CD4-positive, alpha-beta memory T cell (primary cell): ENCODE measurements at regions not wholly inside any gene's neighbourhood (a gene's known extent, or its start where the extent isn't known, plus 50 kb on each side); places are given as distances from the start of the nearest gene placed in this dataset.

Experiments used
- CTCF ChIA-PET: fragments of 350-600 bp; sonication (Branson Sonifier 250); formaldehyde crosslinking; loops from one replicate; lab custom pipeline; 2021; ENCODE audit warnings: inconsistent platforms; ENCODE audit not compliant: partially characterized antibody; lab: Charles Lee
- POLR2A ChIA-PET: fragments of 350-600 bp; sonication (Branson Sonifier 250); formaldehyde crosslinking; loops from one replicate; lab custom pipeline; 2021; ENCODE audit not compliant: partially characterized antibody; lab: Charles Lee
- DNase-seq, 5 donors: peaks; one replicate each; pipeline versions ENCODE4 v3.0.0 to v3.0.0-alpha.2; 2020 to 2022; ENCODE audit warnings: mixed read lengths in 1 of 5
- H3K27ac ChIP-seq: one replicate; pipeline ENCODE4 v1.7.0; 2013; ENCODE audit warnings: low read depth, low read length
- H3K27me3 ChIP-seq: 2 replicates; pipeline ENCODE4 v1.7.0; 2013; ENCODE audit warnings: mild to moderate bottlenecking, low read length, moderate library complexity; ENCODE audit not compliant: insufficient read depth
- H3K36me3 ChIP-seq: 2 replicates; pipeline ENCODE4 v1.7.0; 2013; ENCODE audit warnings: mild to moderate bottlenecking, low read length, moderate library complexity; ENCODE audit not compliant: insufficient read depth
- H3K4me1 ChIP-seq: 2 replicates; pipeline ENCODE4 v1.7.0; 2013; ENCODE audit warnings: mild to moderate bottlenecking, low read length, moderate library complexity; ENCODE audit not compliant: insufficient read depth
- H3K4me3 ChIP-seq, 2 donors: one replicate each; pipeline ENCODE4 v1.7.0; 2013; ENCODE audit warnings: low read length in 2 of 2, mild to moderate bottlenecking in 1 of 2
- H3K9me3 ChIP-seq, 2 donors: one replicate each; pipeline ENCODE4 v1.7.0; 2013; ENCODE audit warnings: low read length in 2 of 2, control low read depth in 1 of 2; ENCODE audit not compliant: control insufficient read depth in 1 of 2
- H3K27ac Mint-ChIP-seq, 7 donors: one replicate each; pipeline ENCODE4 v1.8.0; 2020 to 2021; ENCODE audit warnings: mixed read lengths in 7 of 7, mild to moderate bottlenecking in 6 of 7, inconsistent platforms in 3 of 7, moderate library complexity in 3 of 7
- H3K27me3 Mint-ChIP-seq, 2 donors: one replicate each; pipeline ENCODE4 v1.8.0; 2020 to 2021; ENCODE audit warnings: mixed read lengths in 2 of 2
- H3K36me3 Mint-ChIP-seq, 2 donors: one replicate each; pipeline ENCODE4 v1.8.0; 2020 to 2021; ENCODE audit warnings: mixed read lengths in 2 of 2, inconsistent platforms in 1 of 2, mild to moderate bottlenecking in 1 of 2
- H3K4me1 Mint-ChIP-seq, 4 donors: one replicate each; pipeline ENCODE4 v1.8.0; 2020 to 2021; ENCODE audit warnings: mixed read lengths in 4 of 4, mild to moderate bottlenecking in 1 of 4
- H3K4me3 Mint-ChIP-seq, 8 donors: one replicate each; pipeline ENCODE4 v1.8.0; 2020 to 2021; ENCODE audit warnings: mixed read lengths in 8 of 8, mild to moderate bottlenecking in 7 of 8, moderate library complexity in 6 of 8, inconsistent platforms in 3 of 8
- H3K9me3 Mint-ChIP-seq, 8 donors: one replicate each; pipeline ENCODE4 v1.8.0; 2020 to 2021; ENCODE audit warnings: mixed read lengths in 8 of 8, mild to moderate bottlenecking in 5 of 8, inconsistent platforms in 3 of 8, moderate library complexity in 1 of 8
- intact Hi-C: fragments of 100-400 bp; cut with micrococcal nuclease; formaldehyde crosslinking; loops from one replicate; pipeline ENCODE4 v1.15.1; 2023

DNA sequence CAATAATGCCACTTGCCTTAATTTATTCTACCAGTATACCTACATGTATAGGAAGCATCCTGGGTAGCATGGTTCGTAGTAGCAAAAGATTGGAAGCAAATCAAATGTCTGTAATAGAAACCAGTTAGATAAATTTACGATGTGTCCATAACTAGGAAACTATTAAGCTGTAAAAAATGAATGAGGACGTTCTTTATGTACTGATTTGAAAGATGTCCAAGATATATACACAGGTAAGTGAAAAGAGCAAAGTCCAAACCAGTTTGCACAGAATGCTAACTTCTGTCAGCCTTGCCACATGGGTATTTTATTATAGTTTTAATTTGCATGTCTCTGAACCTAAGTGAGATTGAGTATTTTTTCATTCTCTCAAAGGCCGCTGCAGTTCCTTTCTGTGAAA, 251.8 kb upstream of the IRF2BP2 start:
- Histone ChIP-seq H3K27me3 (no peaks in the 10 kb centered on the region), H3K4me1 (no peaks in the 10 kb centered on the region), H3K27ac (no peak overlapping the region), H3K4me3 (no peak overlapping the region), H3K36me3 (no peaks in the 10 kb centered on the region), H3K9me3 (no peaks in the 10 kb centered on the region)
- Mint-ChIP-seq H3K36me3 (no peaks in the 10 kb centered on the region), H3K27ac (no peak overlapping the region), H3K27me3 (no peaks in the 10 kb centered on the region), H3K4me3 (no peak overlapping the region), H3K4me1 (peaks cover 2 to 9% (median 6%) of the 10 kb centered on the region in 4 donors), H3K9me3 (peaks cover 0 to 4% (median 0%) of the 10 kb centered on the region in 8 donors)
- DNase-seq: no peak
- intact Hi-C loops: loop anchor here (5.0 kb wide), 1 partner anchor 264 kb away; no protein-coding TSS in a partner anchor
- CTCF ChIA-PET: no interaction called here
- POLR2A ChIA-PET: interaction anchor here (0.9 kb wide), 1 partner anchor 250 kb away, joined by 3 read pairs; no protein-coding TSS in a partner anchor

DNA sequence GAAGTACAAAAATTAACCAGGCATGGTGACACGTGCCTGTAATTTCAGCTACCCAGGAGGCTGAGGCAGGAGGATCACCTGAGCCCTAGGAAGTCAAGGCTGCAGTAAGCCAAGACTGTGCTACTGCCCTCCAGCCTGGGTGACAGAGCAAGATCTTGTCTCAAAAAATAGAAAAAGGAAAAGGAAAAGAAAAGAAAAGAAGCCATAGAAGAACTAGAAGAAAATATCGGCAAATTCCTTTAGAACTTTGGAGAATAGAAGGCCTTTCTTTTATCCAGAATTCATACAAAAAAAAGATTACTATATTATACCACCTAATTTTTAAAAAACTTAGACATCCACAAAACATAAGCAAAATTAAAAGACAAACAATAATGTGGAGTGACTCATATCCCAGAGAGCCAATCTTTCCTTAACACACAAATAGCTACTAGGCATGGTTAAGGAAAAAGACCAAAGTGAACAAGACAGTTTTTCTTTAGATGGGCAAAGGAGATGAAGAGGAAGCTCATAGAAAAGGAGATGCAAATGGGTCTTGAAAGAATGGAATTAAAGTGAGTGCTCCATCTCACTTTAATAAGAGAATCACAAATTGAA, 251.1 kb upstream of the IRF2BP2 start:
- Mint-ChIP-seq H3K36me3 (no peaks in the 10 kb centered on the region), H3K27me3 (no peaks in the 10 kb centered on the region), H3K27ac (peak overlapping the region in 1 of 7 donors; percentile 23), H3K9me3 (peaks cover 0 to 4% (median 0%) of the 10 kb centered on the region in 8 donors), H3K4me3 (no peak overlapping the region), H3K4me1 (peaks cover 2 to 4% (median 3%) of the 10 kb centered on the region in 4 donors)
- Histone ChIP-seq H3K4me1 (no peaks in the 10 kb centered on the region), H3K36me3 (no peaks in the 10 kb centered on the region), H3K4me3 (no peak overlapping the region), H3K27ac (no peak overlapping the region), H3K9me3 (no peaks in the 10 kb centered on the region), H3K27me3 (no peaks in the 10 kb centered on the region)
- POLR2A ChIA-PET: interaction anchor here (0.9 kb wide), 1 partner anchor 250 kb away, joined by 3 read pairs; no protein-coding TSS in a partner anchor
- intact Hi-C loops: loop anchor here (5.0 kb wide), 1 partner anchor 264 kb away; no protein-coding TSS in a partner anchor
- CTCF ChIA-PET: no interaction called here
- DNase-seq: no peak

DNA sequence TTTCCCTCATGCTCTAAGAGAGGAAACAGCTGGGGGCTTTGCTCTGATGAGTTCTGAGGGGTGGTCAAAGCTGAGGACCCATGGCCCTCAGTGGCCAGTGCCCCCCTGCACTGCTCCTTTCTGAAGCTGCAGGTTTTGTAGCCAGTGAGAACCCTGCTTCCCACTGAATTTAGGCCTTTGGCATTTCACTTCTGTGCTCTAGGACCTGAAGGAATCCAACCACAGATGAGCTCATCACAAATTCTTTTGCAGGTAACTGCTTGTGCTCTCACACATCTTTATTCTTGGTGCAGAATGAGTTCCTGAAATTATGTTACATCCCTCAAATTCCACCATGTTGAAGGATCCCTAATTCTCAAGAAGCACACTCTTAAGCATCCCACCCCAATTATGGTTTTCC, 248.7 kb upstream of the IRF2BP2 start:
- intact Hi-C loops: no loop called here
- no peak overlapping the region for H3K4me3 Mint-ChIP-seq
- no peak overlapping the region for H3K4me3 ChIP-seq
- ChIA-PET POLR2A (interaction anchor here (1.6 kb wide), 1 partner anchor 14 kb away, joined by 5 read pairs; no protein-coding TSS in a partner anchor), CTCF (no interaction called here)
- no peak overlapping the region for H3K27ac Mint-ChIP-seq
- H3K27me3 ChIP-seq: no peaks in the 10 kb centered on the region
- H3K9me3 ChIP-seq: no peaks in the 10 kb centered on the region
- no peak for DNase-seq
- H3K4me1 ChIP-seq: no peaks in the 10 kb centered on the region
- H3K36me3 ChIP-seq: no peaks in the 10 kb centered on the region
- H3K27me3 Mint-ChIP-seq: no peaks in the 10 kb centered on the region
- no peak overlapping the region for H3K27ac ChIP-seq
- no peaks in the 10 kb centered on the region for H3K36me3 Mint-ChIP-seq
- H3K4me1 Mint-ChIP-seq: peaks cover 0 to 4% (median 2%) of the 10 kb centered on the region in 4 donors
- peaks cover 0 to 3% (median 0%) of the 10 kb centered on the region in 8 donors for H3K9me3 Mint-ChIP-seq

DNA sequence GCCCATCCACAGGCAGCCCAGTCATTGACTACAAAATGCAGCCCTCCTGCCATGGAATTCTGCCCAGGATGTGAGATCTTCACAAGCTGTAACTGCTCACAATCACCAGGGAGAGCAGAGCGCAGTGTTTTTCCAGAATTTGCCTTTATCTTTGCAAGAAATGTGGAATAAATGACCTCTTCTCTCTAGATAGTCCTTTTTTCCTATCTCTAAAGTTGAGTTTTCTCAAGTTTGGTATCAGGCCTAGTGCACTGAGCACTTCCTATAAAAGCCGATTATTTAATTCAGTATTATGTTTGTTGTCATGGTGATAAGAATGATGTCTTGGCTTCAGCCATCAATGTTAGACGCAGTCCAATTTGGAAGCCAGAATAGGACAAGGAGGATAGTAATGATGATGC, 246.9 kb upstream of the IRF2BP2 start:
- H3K27me3 ChIP-seq: no peaks in the 10 kb centered on the region
- H3K27me3 Mint-ChIP-seq: no peaks in the 10 kb centered on the region
- H3K9me3 ChIP-seq: no peaks in the 10 kb centered on the region
- peaks cover 0 to 3% (median 0%) of the 10 kb centered on the region in 8 donors for H3K9me3 Mint-ChIP-seq
- H3K4me3 ChIP-seq: no peak overlapping the region
- peaks cover 0 to 6% (median 3%) of the 10 kb centered on the region in 4 donors for H3K4me1 Mint-ChIP-seq
- no peaks in the 10 kb centered on the region for H3K36me3 Mint-ChIP-seq
- H3K4me3 Mint-ChIP-seq: no peak overlapping the region
- no peak for DNase-seq
- ChIA-PET CTCF (no interaction called here), POLR2A (no interaction called here)
- no peak overlapping the region for H3K27ac Mint-ChIP-seq
- H3K4me1 ChIP-seq: peaks cover 2% of the 10 kb centered on the region
- intact Hi-C loops: no loop called here
- H3K27ac ChIP-seq: no peak overlapping the region
- H3K36me3 ChIP-seq: no peaks in the 10 kb centered on the region

DNA sequence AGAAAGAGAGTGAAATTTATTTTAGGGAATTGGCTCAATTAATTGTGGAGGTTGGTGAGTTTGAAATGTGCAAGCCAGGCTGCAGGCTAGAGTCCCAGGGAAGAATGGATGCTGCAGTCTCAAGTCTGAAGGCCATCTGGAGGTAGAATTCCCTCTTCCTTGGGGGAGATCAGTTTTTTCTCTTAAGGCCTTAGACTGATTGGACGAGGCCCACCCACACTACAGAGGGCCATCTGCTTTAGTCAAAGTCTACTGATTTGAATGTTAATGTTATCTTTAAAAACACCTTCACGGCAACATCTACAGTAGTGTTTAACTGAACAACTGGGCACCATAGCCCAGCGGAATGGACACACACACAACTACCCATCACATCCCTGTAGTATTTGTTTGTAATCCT, 245.9 kb upstream of the IRF2BP2 start:
- ChIA-PET CTCF (no interaction called here), POLR2A (interaction anchor here (0.7 kb wide), 1 partner anchor 11 kb away, joined by 3 read pairs; no protein-coding TSS in a partner anchor)
- Mint-ChIP-seq H3K36me3 (no peaks in the 10 kb centered on the region), H3K9me3 (peaks cover 0 to 2% (median 0%) of the 10 kb centered on the region in 8 donors), H3K4me1 (peaks cover 0 to 11% (median 4%) of the 10 kb centered on the region in 4 donors), H3K4me3 (no peak overlapping the region), H3K27me3 (no peaks in the 10 kb centered on the region), H3K27ac (no peak overlapping the region)
- no peaks in the 10 kb centered on the region for H3K9me3 ChIP-seq
- intact Hi-C loops: no loop called here
- H3K4me3 ChIP-seq: no peak overlapping the region
- H3K4me1 ChIP-seq: peaks cover 8% of the 10 kb centered on the region
- DNase-seq: no peak
- no peaks in the 10 kb centered on the region for H3K27me3 ChIP-seq
- no peak overlapping the region for H3K27ac ChIP-seq
- no peaks in the 10 kb centered on the region for H3K36me3 ChIP-seq

DNA sequence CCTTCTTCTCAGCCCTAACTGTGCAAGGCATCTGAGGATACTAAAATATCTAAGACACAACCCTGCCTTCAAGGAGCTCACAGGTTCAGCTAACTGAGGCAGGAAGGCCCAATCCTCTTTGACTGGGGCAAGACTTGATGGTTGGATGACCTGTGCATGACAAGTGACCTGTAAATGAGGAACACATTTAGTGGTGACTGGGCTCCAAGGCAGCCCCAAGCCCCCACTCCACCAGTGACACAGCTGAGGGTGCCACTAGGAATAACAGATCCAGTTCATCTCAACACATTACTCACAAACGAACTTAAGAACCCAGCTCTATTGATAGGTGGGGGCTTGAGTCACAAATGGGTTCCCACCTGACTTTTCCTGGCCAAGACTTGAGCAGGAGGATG, 244.7 kb upstream of the IRF2BP2 start:
- CTCF ChIA-PET: interaction anchor here (0.9 kb wide), 1 partner anchor 9 kb away, joined by 3 read pairs; no protein-coding TSS in a partner anchor
- intact Hi-C loops: no loop called here

DNA sequence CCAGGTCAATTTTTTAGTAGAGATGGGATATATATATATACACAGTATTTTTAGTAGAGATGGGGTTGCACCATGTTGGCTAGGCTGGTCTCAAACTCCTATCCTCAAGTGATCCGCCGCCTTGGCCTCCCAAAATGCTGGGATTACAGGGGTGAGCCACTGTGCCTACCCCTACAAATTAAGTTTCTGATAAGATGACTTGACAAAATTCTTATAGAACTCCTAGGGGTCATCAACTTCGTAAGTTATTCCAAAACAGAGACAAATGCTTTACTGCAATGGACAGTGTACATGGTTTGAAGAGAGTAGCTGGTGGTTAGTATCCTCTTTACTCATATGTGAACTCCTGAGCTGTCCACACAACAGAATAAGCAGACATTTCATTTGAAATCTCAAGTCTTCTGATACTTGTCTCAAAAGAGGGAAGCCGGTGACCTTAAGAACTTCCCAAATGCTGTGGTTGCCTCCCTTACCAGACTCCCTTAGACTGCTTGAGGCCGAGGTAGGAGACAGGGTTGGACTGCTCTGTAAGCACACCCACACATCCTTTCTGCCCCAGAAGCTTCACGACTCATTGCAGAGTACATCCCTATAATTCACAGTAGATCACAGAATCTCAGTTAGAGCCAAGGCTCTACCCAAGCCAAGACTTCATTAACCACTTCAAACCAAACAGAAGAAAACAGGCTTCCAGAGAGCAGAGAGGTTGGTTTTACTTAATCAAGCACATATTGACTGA, 244.1 kb upstream of the IRF2BP2 start:
- H3K9me3 ChIP-seq: no peaks in the 10 kb centered on the region
- CTCF ChIA-PET: interaction anchor here (0.9 kb wide), 1 partner anchor 8 kb away, joined by 3 read pairs; no protein-coding TSS in a partner anchor
- H3K4me3 ChIP-seq: no peak overlapping the region
- Mint-ChIP-seq H3K27ac (no peak overlapping the region), H3K27me3 (no peaks in the 10 kb centered on the region), H3K4me3 (no peak overlapping the region), H3K9me3 (no peaks in the 10 kb centered on the region), H3K4me1 (peaks cover 5 to 13% (median 9%) of the 10 kb centered on the region in 4 donors), H3K36me3 (no peaks in the 10 kb centered on the region)
- H3K27ac ChIP-seq: no peak overlapping the region
- H3K4me1 ChIP-seq: peaks cover 17% of the 10 kb centered on the region
- no peaks in the 10 kb centered on the region for H3K27me3 ChIP-seq
- intact Hi-C loops: no loop called here
- POLR2A ChIA-PET: no interaction called here
- no peak for DNase-seq
- H3K36me3 ChIP-seq: no peaks in the 10 kb centered on the region

More for the DNA sequence above, 244.7 kb upstream of the IRF2BP2 start:
- H3K36me3 ChIP-seq: no peaks in the 10 kb centered on the region
- no peak overlapping the region for H3K4me3 ChIP-seq
- H3K27ac ChIP-seq: no peak overlapping the region
- DNase-seq: no peak
- H3K27me3 ChIP-seq: no peaks in the 10 kb centered on the region
- H3K4me1 ChIP-seq: peaks cover 11% of the 10 kb centered on the region
- no peaks in the 10 kb centered on the region for H3K36me3 Mint-ChIP-seq
- H3K4me1 Mint-ChIP-seq: peaks cover 2 to 10% (median 5%) of the 10 kb centered on the region in 4 donors
- H3K27me3 Mint-ChIP-seq: no peaks in the 10 kb centered on the region
- no peak overlapping the region for H3K27ac Mint-ChIP-seq
- H3K4me3 Mint-ChIP-seq: no peak overlapping the region
- no peaks in the 10 kb centered on the region for H3K9me3 Mint-ChIP-seq
- POLR2A ChIA-PET: no interaction called here
- H3K9me3 ChIP-seq: no peaks in the 10 kb centered on the region
